ENCODE measurements at regions not wholly inside any gene's neighbourhood (a gene's known extent, or its start where the extent isn't known, plus 50 kb on each side); places are given as distances from the start of the nearest gene placed in this dataset.

- TF ChIP-seq EZH2 (IDR thresholded peaks at IDR 0.05; ENCODE audit: borderline replicate concordance, low read depth, low read length, severe bottlenecking) = no peak
- no peak for TF ChIP-seq JUN (IDR thresholded peaks at IDR 0.05; ENCODE audit: borderline replicate concordance, insufficient read depth, insufficient read length, low read depth)
- no peak for TF ChIP-seq GATA2 (IDR thresholded peaks at IDR 0.05; ENCODE audit: insufficient read depth, insufficient read length, low read depth, low read length)
- no peak for TF ChIP-seq FOS (IDR thresholded peaks at IDR 0.05; ENCODE audit: borderline replicate concordance, insufficient read depth, low read length)
- TF ChIP-seq MYC (IDR thresholded peaks at IDR 0.05; ENCODE audit: low read depth, low read length) = no peak
- TF ChIP-seq MAX (IDR thresholded peaks at IDR 0.05; ENCODE audit: insufficient read depth, insufficient read length) = no peak
- TF ChIP-seq POLR2A (IDR thresholded peaks at IDR 0.05; ENCODE audit: low read depth, low read length) = no peak
- no peak for TF ChIP-seq CTCF (IDR thresholded peaks at IDR 0.05; ENCODE audit: extremely low read depth in 1 of 2, insufficient read depth in 1 of 2, low read depth in 1 of 2, low read length in 2 of 2)
- TF ChIP-seq POLR2AphosphoS5 (IDR thresholded peaks at IDR 0.05; ENCODE audit: insufficient read depth, low read depth, low read length) = no peak
- dilution Hi-C loops (cut with MboI; ENCODE audit: extremely low pct_ligation_motif_present, low sequenced_read_pairs) = no loop called here
- no TSS peak for BruUV-seq (replicated peaks)
These were observed 153.5 kb upstream of the OR13F1 start for GRCh38 chr9:104350541-104350940.

More at GRCh38 chr9:104350541-104350940, 153.5 kb upstream of the OR13F1 start:
- no peak overlapping the region for H2AFZ ChIP-seq (ENCODE audit: low read depth, low read length)
- no peak overlapping the region for H3K4me3 ChIP-seq (replicated peaks in 1 of 3; ENCODE audit: insufficient read depth in 1 of 3, low read depth in 1 of 3, low read length in 3 of 3)
- H3K27ac ChIP-seq (ENCODE audit: insufficient read depth, low read depth, low read length) = no peak overlapping the region
- no peak overlapping the region for H3K9ac ChIP-seq (replicated peaks; ENCODE audit: extremely low read depth, insufficient read depth, low read length)
- POLR2A ChIA-PET = no interaction called here
- DNase-seq (ENCODE audit: low read depth, low spot score) (no peak), FAIRE-seq (no peak)
- no peak overlapping the region for H3K4me2 ChIP-seq (ENCODE audit: insufficient read depth, low read length)
- no peaks in the 10 kb centered on the region for H3K36me3 ChIP-seq (ENCODE audit: control insufficient read depth in 2 of 2, extremely low read depth in 1 of 2, insufficient read depth in 2 of 2, low read length in 2 of 2)
- no peaks in the 10 kb centered on the region for H4K20me1 ChIP-seq (replicated peaks; ENCODE audit: control insufficient read depth, extremely low read depth, insufficient read depth, low read length)
- no peaks in the 10 kb centered on the region for H3K9me3 ChIP-seq (replicated peaks; ENCODE audit: control insufficient read depth, insufficient read depth, low read length)
- H3K9me1 ChIP-seq (replicated peaks; ENCODE audit: control insufficient read depth, extremely low read depth, insufficient read depth, low read length) = no peaks in the 10 kb centered on the region
- intact Hi-C loops (cut with micrococcal nuclease) = no loop called here
- no peaks in the 10 kb centered on the region for H3K4me1 ChIP-seq (ENCODE audit: control insufficient read depth, extremely low read depth, insufficient read depth, low read length)
- no peaks in the 10 kb centered on the region for H3K79me2 ChIP-seq (ENCODE audit: control insufficient read depth, insufficient read depth, low read length)
- CTCF ChIA-PET = no interaction called here
- H3K27me3 ChIP-seq (ENCODE audit: control insufficient read depth in 2 of 2, insufficient read depth in 2 of 2, low read length in 2 of 2) = no peaks in the 10 kb centered on the region

Data from endothelial cell of umbilical vein (primary cell).